ENCODE measurements at regions not wholly inside any gene's neighbourhood (a gene's known extent, or its start where the extent isn't known, plus 50 kb on each side); places are given as distances from the start of the nearest gene placed in this dataset.
"Not testable (repeated sequence)": the region's sequence is repeated elsewhere in the genome, so short reads cannot be mapped to it uniquely, and the experiment has no call there.

DNA sequence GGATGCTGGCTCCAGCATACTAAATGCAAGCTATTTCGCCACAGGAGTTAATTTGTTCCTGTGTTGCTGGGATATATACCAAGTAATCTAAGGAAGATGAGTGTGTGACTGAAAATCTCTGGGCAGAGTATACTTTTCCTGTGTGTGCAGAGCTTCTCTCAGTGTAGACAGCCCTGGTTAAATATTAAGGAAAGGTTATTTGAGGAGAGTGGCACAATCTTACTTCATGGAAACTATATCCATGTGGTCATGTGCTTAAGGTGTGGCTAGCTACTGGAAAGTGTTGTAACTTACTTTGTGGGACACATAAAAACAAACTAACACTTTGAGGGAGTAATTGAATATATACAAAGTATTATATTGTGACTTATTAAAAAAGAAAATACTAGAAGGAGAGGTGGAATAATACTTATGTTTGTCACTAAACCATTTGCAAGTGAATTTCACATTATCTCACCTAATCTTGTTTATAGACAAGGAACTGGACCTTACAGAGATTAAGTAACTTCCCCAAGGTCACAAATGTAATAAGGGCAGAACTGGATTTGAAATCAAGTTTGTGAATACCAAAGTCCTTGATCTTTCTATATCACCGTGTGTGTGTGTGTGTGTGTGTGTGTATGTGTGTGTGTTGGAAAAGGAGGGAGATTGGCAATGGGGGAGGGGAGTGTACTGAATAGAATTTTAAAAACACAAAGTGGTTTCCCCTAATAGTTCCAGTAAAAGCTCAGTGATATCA, 408.2 kb upstream of the NR3C2 start:
- DNase-seq: no peak

DNA sequence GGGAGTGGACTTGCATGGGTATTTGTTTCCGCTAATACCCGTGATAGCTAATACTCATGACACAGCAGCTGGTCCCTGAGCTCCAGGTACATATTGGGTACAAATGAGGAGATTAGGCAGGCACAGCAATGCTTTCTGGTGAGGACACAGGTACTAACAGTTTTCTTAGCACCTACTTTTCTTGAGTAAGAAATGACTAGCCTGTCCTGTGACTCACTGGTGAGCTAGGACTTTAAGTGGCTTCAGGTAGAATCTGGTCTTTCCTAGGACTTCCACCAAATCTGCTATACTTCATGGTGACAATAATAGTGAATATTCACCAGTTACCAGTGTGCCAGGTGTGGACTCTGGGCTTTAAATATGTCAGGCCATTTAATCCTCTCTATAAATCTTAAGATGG, 407.4 kb upstream of the NR3C2 start:
- DNase-seq: no peak

DNA sequence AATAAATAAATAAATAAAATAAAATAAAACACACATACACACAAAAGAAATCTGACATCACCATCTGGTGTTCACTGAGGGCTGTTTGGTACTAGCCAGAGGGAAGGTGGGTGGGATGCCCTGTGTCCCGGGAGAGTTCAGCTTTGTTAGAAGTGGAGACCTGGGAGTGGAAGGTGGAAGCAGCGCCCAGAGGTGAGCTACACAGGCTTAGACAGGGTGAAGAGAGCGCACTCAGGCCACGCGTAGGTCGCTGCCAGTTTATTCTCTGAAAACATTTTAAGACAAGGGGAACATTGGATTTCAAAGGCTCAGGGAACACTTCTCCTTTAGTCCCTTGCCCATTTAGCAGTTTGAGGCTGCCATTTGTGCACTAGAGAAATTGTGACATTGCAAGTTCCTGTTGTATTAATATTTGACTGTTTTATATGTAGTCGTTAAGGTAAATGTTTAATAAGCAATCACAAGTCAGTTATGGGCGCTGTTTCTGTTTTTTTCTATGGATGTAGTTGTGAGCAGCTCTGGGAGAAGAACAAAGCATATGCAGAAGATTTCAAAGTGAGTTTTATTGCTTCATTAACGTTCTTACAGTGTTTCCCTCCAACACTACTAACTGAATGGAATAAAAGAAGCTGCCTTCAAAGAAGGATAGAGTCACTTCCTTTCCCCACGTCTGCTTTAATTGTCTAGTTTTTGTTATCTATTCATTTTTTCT, 405.5 kb upstream of the NR3C2 start:
- no peak for DNase-seq

DNA sequence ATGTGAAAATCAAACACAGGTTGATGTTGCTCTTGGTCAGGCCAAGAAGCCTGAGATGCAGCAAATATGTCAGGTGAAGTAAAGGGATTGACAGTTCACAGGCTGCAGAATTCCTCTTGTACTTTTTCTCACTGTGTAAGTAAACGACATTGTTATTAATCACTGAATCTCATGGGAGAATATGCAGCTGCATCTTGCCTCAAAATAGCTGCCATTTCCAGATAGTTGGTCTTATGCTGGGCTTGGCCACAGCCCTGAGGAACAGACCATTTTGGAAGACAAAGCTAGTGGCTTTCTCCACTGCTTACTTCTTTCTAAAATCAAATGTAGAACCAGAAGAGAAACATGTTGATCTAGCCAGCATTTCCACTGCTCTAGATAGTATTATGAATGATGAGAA, 403.4 kb upstream of the NR3C2 start:
- DNase-seq: no peak

DNA sequence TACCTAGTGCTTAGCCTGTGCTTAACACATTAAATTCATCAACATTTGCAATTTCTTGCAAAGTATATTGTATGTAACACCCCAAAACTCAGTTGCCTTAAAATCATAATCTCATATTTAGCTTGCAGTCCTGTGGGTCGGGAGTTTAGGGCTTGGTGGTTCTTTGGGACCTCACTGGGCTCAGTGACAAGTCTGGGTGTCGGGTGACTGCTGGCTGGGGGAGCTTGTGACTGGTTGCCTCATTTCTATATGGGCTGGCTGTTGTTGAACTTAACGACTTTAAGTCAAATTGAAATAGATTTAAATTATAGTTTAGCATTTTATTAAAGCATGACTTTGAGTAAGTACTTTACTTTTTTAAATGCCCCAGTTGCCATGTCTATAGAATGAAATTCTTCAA, 401.4 kb upstream of the NR3C2 start:
- no peak for DNase-seq

DNA sequence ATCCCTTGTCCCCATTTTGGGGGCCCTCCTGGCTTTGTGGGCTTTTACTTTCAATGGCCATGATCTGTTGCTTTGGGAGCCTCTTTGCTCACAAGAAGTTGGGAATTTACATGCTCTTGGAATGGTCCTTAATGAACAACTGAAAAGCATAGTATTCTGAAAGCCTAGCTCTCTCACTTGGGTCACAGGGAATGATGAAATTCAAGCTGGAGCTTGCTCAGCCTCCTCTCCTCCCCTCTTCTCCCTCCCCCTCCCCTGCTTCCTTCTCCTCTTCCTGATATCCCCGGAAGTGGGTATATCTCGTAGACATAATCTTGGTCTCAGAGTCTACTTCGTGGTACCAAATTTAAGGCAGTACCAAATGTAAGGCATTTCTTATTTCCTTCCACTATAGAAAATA, 400.6 kb upstream of the NR3C2 start:
- no peak for DNase-seq

DNA sequence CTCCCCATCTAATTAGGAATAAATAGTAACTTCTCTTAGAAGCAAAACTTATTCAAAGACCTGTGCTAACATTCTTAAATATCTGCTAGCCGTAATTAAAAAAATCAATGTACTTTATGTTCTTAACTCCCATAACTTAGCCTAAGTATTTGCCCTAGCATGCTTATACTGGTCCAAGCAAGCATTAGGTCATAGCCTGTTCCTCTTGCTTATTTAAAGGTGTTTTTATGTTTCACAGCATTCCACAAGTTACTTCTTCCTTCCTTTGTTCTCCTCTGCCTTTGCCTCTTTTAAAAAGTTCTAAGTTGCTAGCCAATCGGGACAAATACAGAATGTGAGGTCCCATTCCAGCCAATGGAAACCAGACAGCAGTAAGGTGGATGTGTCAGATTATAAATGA, 395.4 kb upstream of the NR3C2 start:
- DNase-seq: not testable (repeated sequence)

DNA sequence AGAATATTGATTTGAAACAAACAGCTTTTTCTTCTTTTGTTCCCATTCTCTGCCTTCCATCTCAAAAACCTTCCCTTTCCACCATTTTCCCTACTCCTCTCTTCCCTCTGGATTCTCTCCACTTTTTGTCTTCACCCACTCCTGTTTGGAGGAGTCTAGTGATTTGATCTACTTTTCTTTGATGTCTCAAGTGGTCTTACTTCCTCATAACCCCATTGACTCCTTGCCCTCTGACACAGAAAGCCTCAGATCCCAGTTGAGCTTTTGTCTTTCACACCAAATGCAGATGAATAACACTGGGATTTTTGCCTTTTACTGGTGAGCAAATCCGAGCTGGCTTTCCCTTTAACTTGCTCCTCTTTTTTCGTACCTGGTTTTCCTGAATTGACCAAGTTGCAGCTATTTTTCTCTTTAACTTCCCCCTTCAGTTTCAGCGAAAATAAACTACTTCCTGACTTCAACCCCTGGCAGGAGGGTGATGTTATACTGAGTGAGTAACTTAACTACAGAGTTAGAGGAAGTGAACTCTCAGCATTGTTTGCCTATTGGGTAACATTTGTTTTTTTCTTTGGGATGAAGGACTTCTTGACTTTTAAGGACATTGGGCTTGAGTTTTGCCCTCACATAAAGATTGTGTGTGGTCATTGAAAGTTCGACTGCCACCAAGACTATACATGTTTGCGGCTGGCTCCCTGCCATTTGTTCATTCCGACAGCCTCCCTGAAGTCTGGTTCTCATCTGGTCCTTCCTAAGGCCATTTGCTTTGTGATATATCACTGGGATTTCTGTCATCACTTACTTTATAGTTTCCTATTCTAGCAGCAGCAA, 392.8 kb upstream of the NR3C2 start:
- no peak for DNase-seq

DNA sequence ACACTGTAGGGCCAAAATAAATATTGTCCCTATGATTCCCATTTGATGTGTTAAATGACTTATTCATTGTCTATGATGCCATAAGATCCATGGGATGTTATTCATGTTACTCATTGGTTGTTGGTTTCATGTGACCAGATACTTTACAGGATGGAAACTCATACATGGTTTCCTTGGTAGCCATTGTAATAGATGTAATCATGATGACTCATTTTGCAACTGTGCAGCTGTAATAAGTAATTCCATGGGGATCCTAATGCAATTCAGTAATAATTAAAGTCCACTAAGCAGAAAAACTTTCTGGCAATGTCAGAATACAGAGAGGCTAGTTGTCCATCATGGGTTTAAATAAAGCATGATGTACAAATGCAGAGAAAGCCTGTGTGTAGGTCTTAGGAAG, 389.7 kb upstream of the NR3C2 start:
- no peak for DNase-seq

DNA sequence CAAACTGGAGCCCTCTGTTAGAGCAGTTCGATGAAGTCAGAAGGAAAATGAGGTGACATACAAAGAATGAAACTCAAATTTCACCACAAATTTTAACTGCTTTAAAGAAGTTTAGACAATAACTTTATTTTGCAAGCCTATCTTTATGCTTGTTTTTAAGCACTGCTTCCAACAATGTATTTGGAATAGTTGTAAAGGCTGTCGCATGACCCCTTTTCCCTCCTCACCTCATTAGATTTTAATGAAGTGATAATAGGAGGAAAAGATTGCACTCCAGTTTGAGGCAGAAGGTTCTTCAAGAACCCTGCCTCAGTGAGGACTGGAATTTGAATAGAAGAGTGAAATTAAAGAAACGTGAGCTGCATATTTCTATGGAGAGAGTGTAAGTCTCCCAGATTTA, 386.1 kb upstream of the NR3C2 start:
- DNase-seq: no peak

DNA sequence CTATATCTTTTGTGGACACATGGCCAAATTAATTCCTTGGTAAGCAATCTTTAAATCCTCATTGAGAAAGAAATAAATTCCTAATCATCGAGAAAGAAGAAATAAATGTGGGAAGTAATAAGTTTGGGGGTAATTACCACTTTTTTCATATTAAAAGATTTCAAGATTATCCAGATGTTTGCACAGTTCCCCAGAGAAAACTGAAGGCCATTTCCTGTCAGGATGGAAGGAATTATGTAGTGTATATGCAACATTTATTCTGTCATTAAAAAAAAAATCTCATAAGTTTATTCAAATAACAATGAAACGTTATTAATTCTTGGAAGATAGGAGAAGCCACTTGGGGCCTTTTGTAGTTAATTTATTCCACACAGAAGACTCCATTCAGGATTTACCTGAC, 385.6 kb upstream of the NR3C2 start:
- DNase-seq: no peak

DNA sequence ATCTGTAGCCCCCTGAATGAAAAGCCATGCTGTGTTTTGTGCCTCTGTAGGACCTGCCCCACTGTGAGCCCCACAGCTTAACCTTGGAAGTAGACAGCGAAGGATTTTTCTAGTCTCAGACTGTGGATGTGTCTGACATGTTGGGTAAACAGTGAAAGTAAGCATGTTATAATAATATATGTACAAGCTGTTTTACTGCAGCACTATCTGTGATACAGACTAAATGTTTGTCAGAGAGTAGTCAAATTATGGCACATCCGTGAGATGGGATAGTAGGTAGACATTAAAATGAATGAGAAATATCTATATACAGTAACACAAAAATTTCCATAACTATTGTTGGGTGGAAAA, 381.2 kb upstream of the NR3C2 start:
- no peak for DNase-seq

DNA sequence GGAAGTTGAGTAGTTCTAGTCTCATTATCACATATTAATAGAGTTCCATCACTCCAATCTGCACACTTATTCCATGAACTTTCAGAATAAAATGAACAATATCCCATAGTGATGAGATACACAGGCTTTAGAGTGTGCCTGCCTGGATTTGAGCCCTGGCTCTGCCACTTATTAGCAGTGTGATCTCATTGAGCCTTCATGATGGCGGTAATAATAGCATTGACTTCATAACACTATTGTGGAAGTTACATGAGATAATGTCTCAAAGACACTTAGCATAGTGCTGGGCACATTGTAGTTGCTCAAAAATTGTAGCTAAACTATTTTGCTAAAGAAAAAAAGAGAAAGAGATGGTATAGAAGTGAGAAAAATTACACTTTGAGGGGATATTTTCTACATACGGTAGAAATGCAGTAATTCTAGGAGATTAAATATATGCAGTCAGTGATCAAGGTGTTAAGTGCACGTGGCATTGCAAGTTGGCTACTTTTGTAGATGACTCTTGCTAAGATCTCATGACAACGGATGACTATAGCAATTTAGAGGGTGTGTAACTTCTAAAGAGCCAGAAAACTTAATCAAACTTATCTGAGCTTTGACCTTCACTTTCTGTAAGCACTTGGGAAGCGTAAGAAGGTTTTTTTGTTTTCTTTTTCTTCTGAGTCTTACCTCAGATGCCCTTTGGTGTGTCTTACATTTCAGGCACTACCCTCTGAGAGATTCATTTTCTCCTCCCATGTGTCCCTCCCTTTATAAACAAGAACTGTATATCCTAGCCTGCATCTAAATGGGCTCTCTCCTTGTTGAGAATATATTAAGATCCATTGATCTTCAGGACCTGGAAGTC, 380.6 kb upstream of the NR3C2 start:
- no peak for DNase-seq

DNA sequence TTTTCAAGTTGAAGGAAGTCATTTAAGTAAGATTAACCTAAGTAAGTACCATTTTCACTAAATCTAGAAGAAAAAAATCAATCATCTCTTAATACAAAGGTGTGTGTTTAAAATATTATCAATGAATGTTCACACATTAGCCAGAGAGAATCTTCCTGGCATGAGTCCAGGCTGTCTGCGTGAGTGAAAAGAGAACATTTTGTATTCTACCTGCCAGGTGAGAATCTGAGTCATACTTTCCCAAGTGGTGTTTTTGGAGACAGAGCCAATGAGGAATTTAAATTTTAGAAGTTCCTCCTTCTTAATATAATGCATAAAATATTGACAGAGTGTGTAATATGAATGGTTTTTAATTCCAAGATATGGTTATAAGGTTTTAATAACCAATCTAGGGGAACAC, 371.8 kb upstream of the NR3C2 start:
- no peak for DNase-seq

DNA sequence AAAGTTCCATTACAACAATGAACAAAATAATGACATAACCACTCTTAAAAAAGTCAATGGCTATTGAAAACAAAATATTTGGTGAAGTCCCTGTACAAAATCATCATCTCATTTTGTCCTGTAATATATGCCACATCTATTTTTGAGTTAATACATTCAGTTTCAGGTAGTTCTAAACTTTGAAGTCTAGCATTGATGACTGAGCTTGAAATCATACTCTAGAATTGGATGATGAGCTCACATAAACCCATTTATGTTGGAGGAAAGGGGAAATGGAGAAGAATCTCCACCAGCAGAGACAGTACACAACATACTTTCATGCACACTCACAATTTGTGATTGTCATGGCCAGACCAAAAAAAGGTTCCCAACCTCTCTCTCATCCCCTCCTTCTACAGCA, 371.1 kb upstream of the NR3C2 start:
- no peak for DNase-seq

DNA sequence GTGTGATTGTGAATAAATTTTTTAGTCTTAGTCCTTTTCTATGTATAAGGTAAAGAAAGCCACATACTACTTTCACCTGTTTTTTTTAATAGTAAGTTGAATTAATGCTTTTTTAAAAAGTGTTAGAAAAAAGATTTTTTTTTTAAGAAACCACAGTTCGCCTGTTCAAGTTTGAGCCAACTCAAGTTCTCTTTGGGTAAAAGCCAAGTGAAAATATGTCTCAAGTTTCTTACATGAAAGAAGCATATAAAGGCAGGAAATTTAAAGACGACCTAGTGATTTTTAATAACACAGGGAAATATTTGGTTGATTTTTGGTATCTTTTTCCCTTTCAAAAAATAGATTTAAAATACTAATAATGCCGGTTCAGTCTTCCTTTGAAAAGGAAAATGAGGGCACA, 369.9 kb upstream of the NR3C2 start:
- DNase-seq: no peak

DNA sequence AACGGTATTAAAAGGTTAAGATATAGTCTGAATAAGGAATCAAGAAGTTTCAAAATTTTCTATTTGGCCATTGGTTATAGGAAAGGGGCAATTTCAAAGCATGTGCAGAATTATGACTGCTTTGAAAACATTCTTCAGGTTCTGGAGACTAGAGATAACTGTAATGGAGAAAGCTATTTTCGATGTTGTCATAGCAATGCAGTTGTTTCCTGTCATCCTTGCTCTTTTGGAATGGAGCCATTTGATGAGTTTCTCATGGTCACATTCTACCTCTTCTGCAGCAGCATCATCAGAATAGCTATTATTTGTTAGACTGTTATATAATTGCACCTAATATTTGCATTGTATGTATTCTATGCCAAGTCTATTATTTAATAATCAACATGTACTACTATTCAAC, 368.2 kb upstream of the NR3C2 start:
- no peak for DNase-seq

DNA sequence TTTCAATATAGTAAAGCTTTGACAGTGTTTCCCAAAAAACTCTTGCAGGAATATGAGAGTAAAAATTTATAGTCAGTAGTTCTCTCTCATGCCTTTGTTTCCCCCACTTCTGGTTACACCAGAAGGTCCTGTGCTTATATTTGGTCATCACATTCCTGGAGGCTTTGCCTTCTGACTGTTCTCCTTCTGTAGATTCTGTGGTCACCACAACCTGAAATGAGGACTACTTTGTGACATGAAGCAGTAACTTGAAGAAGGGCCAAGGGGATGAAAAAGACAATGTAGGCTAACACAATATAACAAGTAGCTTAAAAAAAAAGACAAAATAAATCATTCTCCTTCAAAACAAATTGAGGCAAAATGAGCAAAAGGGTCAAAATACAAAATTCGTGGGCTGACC, 366.2 kb upstream of the NR3C2 start:
- no peak for DNase-seq

DNA sequence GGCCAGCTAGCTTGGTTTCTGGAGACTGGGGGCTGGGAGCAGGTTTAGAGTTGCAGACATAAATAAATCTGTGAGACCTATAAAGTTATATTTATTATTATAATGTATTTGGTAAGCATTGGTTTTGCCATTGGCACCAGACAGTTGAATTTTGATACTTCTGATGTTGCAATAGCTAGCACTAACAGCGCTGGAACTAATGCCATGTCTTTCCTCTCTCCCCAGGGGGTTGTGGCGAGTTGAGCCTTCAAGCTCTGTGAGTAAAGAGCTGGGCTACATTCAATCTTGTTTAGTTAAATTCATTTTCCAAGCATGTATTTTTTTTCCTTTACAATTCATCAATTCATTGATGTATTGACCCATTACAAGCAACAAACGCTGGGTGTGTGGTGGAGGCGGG, 358.7 kb upstream of the NR3C2 start:
- DNase-seq: no peak

DNA sequence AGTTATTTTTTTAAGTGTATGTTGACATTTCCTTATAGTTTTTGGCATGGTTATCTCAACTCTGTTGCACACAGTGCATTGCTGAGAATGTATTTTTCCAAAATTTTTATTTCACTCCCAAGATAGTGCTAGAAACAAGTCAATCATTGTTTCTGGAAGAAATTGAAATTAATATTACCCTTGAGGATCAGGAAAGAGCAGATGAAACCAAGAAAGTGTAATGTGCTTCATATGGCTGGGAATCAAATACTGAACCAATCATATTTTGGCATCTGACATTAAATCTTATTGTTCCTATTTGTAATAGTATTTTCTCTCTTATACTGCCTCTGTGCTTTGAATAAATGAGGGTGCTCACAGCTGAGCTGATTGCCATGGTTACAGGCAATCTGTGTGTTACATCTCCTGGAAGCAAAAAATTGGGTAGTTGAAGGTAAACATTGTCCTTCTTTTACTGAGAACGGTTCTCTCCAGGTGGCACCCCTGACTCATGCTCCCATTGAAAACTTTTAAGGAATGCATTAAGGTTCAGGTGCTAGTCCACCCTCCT, 358.2 kb upstream of the NR3C2 start:
- no peak for DNase-seq

DNA sequence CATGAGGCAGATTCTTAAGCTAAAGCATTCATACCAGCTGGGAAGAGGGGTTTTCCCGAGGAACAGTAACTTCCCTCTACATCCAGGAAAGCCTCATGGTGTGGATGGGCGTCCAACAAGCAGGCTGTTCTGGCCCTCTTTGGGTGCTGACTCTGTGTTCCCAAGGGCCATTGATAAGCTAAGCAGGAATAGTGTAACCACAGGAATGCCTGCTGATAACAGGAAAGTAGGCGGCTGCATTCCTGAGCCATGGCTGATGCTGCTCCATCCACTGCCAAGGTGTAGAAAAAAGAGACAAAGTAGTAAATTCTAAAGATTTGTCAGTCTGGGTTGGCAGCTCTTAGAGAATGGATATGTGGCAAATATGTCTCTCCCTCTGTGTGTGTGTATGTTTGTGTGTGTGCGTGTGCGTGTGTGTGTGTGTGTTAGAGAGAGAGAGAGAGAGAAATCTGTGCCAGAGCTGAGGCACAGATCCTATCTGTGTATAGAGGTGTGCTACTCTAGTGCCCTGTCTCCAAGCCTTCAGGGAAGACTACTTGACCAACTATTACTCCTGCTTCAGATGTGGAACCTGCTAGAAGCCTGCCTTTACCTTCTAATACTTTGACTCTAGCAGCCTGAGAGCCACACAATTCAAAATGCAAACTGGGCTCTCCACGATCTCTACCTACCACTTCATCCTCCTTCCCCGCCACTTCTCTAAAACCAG, 353.1 kb upstream of the NR3C2 start:
- no peak for DNase-seq

DNA sequence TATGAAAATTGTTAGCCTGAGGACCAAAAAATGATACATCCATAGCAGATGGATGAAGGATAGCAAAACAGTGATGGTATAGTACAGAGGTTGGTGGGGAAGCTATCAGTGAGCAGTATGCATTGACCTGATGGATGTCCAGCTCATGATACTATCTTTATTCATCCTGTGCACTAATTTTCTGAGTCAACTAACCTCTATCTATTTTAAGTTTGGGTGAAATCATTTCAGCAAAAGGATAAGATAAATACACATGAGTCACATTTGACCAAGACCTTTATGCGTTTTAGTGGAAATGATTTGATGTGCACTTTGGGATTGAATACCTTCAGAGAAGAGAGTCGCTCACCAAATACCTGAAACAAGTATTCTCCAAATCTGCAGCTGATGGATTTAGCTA, 351.0 kb upstream of the NR3C2 start:
- no peak for DNase-seq

Data from CD4-positive, alpha-beta T cell treated with Interleukin-15 for 1 hour (primary cell).